ENCODE measurements at regions not wholly inside any gene's neighbourhood (a gene's known extent, or its start where the extent isn't known, plus 50 kb on each side); places are given as distances from the start of the nearest gene placed in this dataset.
A peak's percentile ranks its signal among the peaks of the same experiment; 100 is the strongest.

GRCh38 chr11:70861559-70861958 lies 390.8 kb downstream of the SHANK2 start:
- DNase-seq: peak; percentile 30

GRCh38 chr11:70862093-70862492 lies 390.3 kb downstream of the SHANK2 start:
- peak; percentile 13 for DNase-seq

GRCh38 chr11:70863186-70863585 lies 389.2 kb downstream of the SHANK2 start:
- no peak for DNase-seq

- DNase-seq: no peak
Measured at GRCh38 chr11:70863993-70864392, 388.4 kb downstream of the SHANK2 start.

- DNase-seq: no peak
Measured at GRCh38 chr11:70865356-70865755, 387.0 kb downstream of the SHANK2 start.

GRCh38 chr11:70866834-70867233 lies 385.5 kb downstream of the SHANK2 start:
- DNase-seq: no peak

- DNase-seq: no peak
Measured at GRCh38 chr11:70867281-70868047, 384.9 kb downstream of the SHANK2 start.

- no peak for DNase-seq
Measured at GRCh38 chr11:70868341-70868885, 384.0 kb downstream of the SHANK2 start.

GRCh38 chr11:70869054-70869453 lies 383.3 kb downstream of the SHANK2 start:
- DNase-seq: no peak

- no peak for DNase-seq
Measured at GRCh38 chr11:70871881-70872280, 380.5 kb downstream of the SHANK2 start.

GRCh38 chr11:70872299-70872698 lies 380.1 kb downstream of the SHANK2 start:
- DNase-seq: no peak

GRCh38 chr11:70872955-70873735 lies 379.2 kb downstream of the SHANK2 start:
- peak; percentile 52 for DNase-seq

GRCh38 chr11:70873736-70874412 lies 378.5 kb downstream of the SHANK2 start:
- no peak for DNase-seq

GRCh38 chr11:70876685-70877084 lies 375.7 kb downstream of the SHANK2 start:
- DNase-seq: peak; percentile 49

- no peak for DNase-seq
Measured at GRCh38 chr11:70877151-70877550, 375.2 kb downstream of the SHANK2 start.

GRCh38 chr11:70878366-70878765 lies 374.0 kb downstream of the SHANK2 start:
- DNase-seq: no peak

GRCh38 chr11:70879601-70880285 lies 372.6 kb downstream of the SHANK2 start:
- DNase-seq: no peak

- DNase-seq: no peak
Measured at GRCh38 chr11:70880416-70880815, 372.0 kb downstream of the SHANK2 start.

GRCh38 chr11:70881948-70882715 lies 370.2 kb downstream of the SHANK2 start:
- DNase-seq: no peak

GRCh38 chr11:70882716-70883085 lies 369.7 kb downstream of the SHANK2 start:
- DNase-seq: no peak

- no peak for DNase-seq
Measured at GRCh38 chr11:70883323-70883940, 368.9 kb downstream of the SHANK2 start.

All from NCI-H1092 treated with DMSO at 0.1 percent for 48 hours (cell line).